ENCODE measurements at regions not wholly inside any gene's neighbourhood (a gene's known extent, or its start where the extent isn't known, plus 50 kb on each side); places are given as distances from the start of the nearest gene placed in this dataset.

GRCh38 chr17:63246344-63246743 is 199.8 kb downstream of the CYB561 start:
- Histone ChIP-seq H3K36me3 (ENCODE audit: control insufficient read depth, insufficient read depth, low read length) (no peaks in the 10 kb centered on the region), H3K4me3 (ENCODE audit: low read depth, low read length) (no peak overlapping the region), H3K27me3 (ENCODE audit: control insufficient read depth, insufficient read depth, low read length) (no peaks in the 10 kb centered on the region)
- POLR2A ChIA-PET = no interaction called here
- no peak for TF ChIP-seq CTCF (IDR thresholded peaks at IDR 0.05; ENCODE audit: insufficient read depth, low read depth, low read length)
- DNase-seq (ENCODE audit: low read depth) = no peak
- CTCF ChIA-PET = no interaction called here

- TF ChIP-seq CTCF (IDR thresholded peaks at IDR 0.05; ENCODE audit: insufficient read depth, low read depth, low read length) = no peak
- no peak for DNase-seq (ENCODE audit: low read depth)
- ChIA-PET POLR2A (no interaction called here), CTCF (no interaction called here)
- H3K4me3 ChIP-seq (ENCODE audit: low read depth, low read length) = no peak overlapping the region
- no peaks in the 10 kb centered on the region for H3K27me3 ChIP-seq (ENCODE audit: control insufficient read depth, insufficient read depth, low read length)
- no peaks in the 10 kb centered on the region for H3K36me3 ChIP-seq (ENCODE audit: control insufficient read depth, insufficient read depth, low read length)
Observed at GRCh38 chr17:63247706-63248105, 198.4 kb downstream of the CYB561 start.

GRCh38 chr17:63249256-63250004 is 196.7 kb downstream of the CYB561 start:
- Histone ChIP-seq H3K36me3 (ENCODE audit: control insufficient read depth, insufficient read depth, low read length) (no peaks in the 10 kb centered on the region), H3K27me3 (ENCODE audit: control insufficient read depth, insufficient read depth, low read length) (no peaks in the 10 kb centered on the region), H3K4me3 (ENCODE audit: low read depth, low read length) (no peak overlapping the region)
- ChIA-PET CTCF (interaction anchor here (0.6 to 0.7 kb wide), 2 partner anchors 10 to 117 kb away, joined by 3 to 4 read pairs; no protein-coding TSS in a partner anchor), POLR2A (interaction anchor here (0.7 kb wide), 1 partner anchor 25 kb away, joined by 3 read pairs; no protein-coding TSS in a partner anchor)
- TF ChIP-seq CTCF (IDR thresholded peaks at IDR 0.05; ENCODE audit: insufficient read depth, low read depth, low read length) = no peak
- DNase-seq (ENCODE audit: low read depth) = no peak

GRCh38 chr17:63250830-63251229 is 195.3 kb downstream of the CYB561 start:
- Histone ChIP-seq H3K4me3 (ENCODE audit: low read depth, low read length) (no peak overlapping the region), H3K27me3 (ENCODE audit: control insufficient read depth, insufficient read depth, low read length) (no peaks in the 10 kb centered on the region), H3K36me3 (ENCODE audit: control insufficient read depth, insufficient read depth, low read length) (no peaks in the 10 kb centered on the region)
- no peak for TF ChIP-seq CTCF (IDR thresholded peaks at IDR 0.05; ENCODE audit: insufficient read depth, low read depth, low read length)
- ChIA-PET CTCF (interaction anchor here (1.1 kb wide), 1 partner anchor 8 kb away, joined by 4 read pairs; no protein-coding TSS in a partner anchor), POLR2A (no interaction called here)
- no peak for DNase-seq (ENCODE audit: low read depth)

- CTCF ChIA-PET = interaction anchor here (0.9 to 1.1 kb wide), 2 partner anchors 8 to 10 kb away, joined by 4 read pairs; no protein-coding TSS in a partner anchor
- Histone ChIP-seq H3K4me3 (ENCODE audit: low read depth, low read length) (no peak overlapping the region), H3K36me3 (ENCODE audit: control insufficient read depth, insufficient read depth, low read length) (no peaks in the 10 kb centered on the region), H3K27me3 (ENCODE audit: control insufficient read depth, insufficient read depth, low read length) (no peaks in the 10 kb centered on the region)
- no peak for DNase-seq (ENCODE audit: low read depth)
- POLR2A ChIA-PET = no interaction called here
- TF ChIP-seq CTCF (IDR thresholded peaks at IDR 0.05; ENCODE audit: insufficient read depth, low read depth, low read length) = no peak
Observed at GRCh38 chr17:63258785-63259184, 187.3 kb downstream of the CYB561 start.

Measured in BJ (cell line).